SK-N-SH treated with all-trans-retinoic acid at 6 μM for 48 hours (cell line): ENCODE measurements at regions not wholly inside any gene's neighbourhood (a gene's known extent, or its start where the extent isn't known, plus 50 kb on each side); places are given as distances from the start of the nearest gene placed in this dataset.

ENCODE experiments used
- ATAC-seq: fragments of 200-7000 bp; cut with Tn5 transposase; 3 replicates; pipeline ENCODE4 v1.9.1; 2020; ENCODE audit warnings: mild to moderate bottlenecking, moderate library complexity
- ARNTL ChIP-seq: fragments of 450-650 bp; formaldehyde crosslinking; IDR thresholded peaks from 2 replicates; pipeline ENCODE4 v1.5.0; 2020; ENCODE audit warnings: low read depth, mild to moderate bottlenecking, moderate library complexity, borderline replicate concordance
- BACH2 ChIP-seq: fragments of 250-450 bp; sonication (Bioruptor Pico); IDR thresholded peaks from 2 replicates; pipeline ENCODE4 v1.9.0; 2021; ENCODE audit warnings: mild to moderate bottlenecking, borderline replicate concordance
- CSDC2 ChIP-seq: fragments of 250-450 bp; sonication (Bioruptor Pico); IDR thresholded peaks from 2 replicates; pipeline ENCODE4 v1.5.0; 2020; ENCODE audit warnings: mild to moderate bottlenecking, moderate library complexity
- CSRNP3 ChIP-seq: fragments of 250-450 bp; sonication (Bioruptor Pico); IDR thresholded peaks from 2 replicates; pipeline ENCODE4 v1.5.1; 2021; ENCODE audit warnings: mild to moderate bottlenecking, moderate library complexity
- GLIS3 ChIP-seq: fragments of 250-450 bp; sonication (Bioruptor Pico); IDR thresholded peaks from 2 replicates; pipeline ENCODE4 v1.5.0; 2020; ENCODE audit warnings: mild to moderate bottlenecking, moderate library complexity
- ISL1 ChIP-seq: fragments of 250-450 bp; sonication (Bioruptor Pico); IDR thresholded peaks from 2 replicates; pipeline ENCODE4 v2.1.2; 2022; ENCODE audit warnings: mild to moderate bottlenecking, moderate library complexity
- OSR1 ChIP-seq: fragments of 250-450 bp; sonication (Bioruptor Pico); IDR thresholded peaks from 2 replicates; pipeline ENCODE4 v1.8.0; 2022; ENCODE audit warnings: moderate library complexity, mild to moderate bottlenecking, inconsistent platforms
- POU6F1 ChIP-seq: fragments of 250-450 bp; sonication (Bioruptor Pico); IDR thresholded peaks from 2 replicates; pipeline ENCODE4 v1.8.0; 2021; ENCODE audit warnings: low read depth, mild to moderate bottlenecking, moderate library complexity, borderline replicate concordance
- SNAI2 ChIP-seq: fragments of 250-450 bp; sonication (Bioruptor Pico); IDR thresholded peaks from 2 replicates; pipeline ENCODE4 v1.5.0; 2020; ENCODE audit warnings: mild to moderate bottlenecking, moderate library complexity
- TCF4 ChIP-seq: fragments of 250-450 bp; sonication (Bioruptor Pico); IDR thresholded peaks from 2 replicates; pipeline ENCODE4 v1.8.0; 2021; ENCODE audit warnings: mild to moderate bottlenecking, moderate library complexity, borderline replicate concordance
- TSHZ2 ChIP-seq: fragments of 250-450 bp; sonication (Bioruptor Pico); IDR thresholded peaks from 2 replicates; pipeline ENCODE4 v1.5.0; 2020; ENCODE audit warnings: mild to moderate bottlenecking, moderate library complexity
- ZFP3 ChIP-seq: fragments of 250-450 bp; sonication (Bioruptor Pico); IDR thresholded peaks from 2 replicates; pipeline ENCODE4 v1.5.0; 2020; ENCODE audit warnings: mild to moderate bottlenecking, moderate library complexity
- ZFP30 ChIP-seq: fragments of 450-650 bp; formaldehyde crosslinking; IDR thresholded peaks from 2 replicates; pipeline ENCODE4 v1.5.0; 2022; ENCODE audit warnings: mild to moderate bottlenecking, moderate library complexity
- ZNF565 ChIP-seq: fragments of 450-650 bp; formaldehyde crosslinking; conservative IDR thresholded peaks from 2 replicates; pipeline ENCODE4 v1.5.0; 2020; ENCODE audit warnings: low read depth, mild to moderate bottlenecking, moderate library complexity
- ZNF70 ChIP-seq: fragments of 450-650 bp; formaldehyde crosslinking; IDR thresholded peaks from 2 replicates; pipeline ENCODE4 v1.5.0; 2020; ENCODE audit warnings: mild to moderate bottlenecking, moderate library complexity
- ZNF8 ChIP-seq: fragments of 450-650 bp; formaldehyde crosslinking; IDR thresholded peaks from 2 replicates; pipeline ENCODE4 v1.5.0; 2020; ENCODE audit warnings: mild to moderate bottlenecking, moderate library complexity
- TF ChIP-seq, protein P1 (sequence below): fragments of 250-450 bp; sonication (Bioruptor Pico); IDR thresholded peaks from 2 replicates; pipeline ENCODE4 v1.8.0; 2020; ENCODE audit warnings: mild to moderate bottlenecking, moderate library complexity, borderline replicate concordance
- TF ChIP-seq, protein P2 (sequence below): fragments of 250-450 bp; sonication (Bioruptor Pico); IDR thresholded peaks from 2 replicates; pipeline ENCODE4 v1.5.1; 2020; ENCODE audit warnings: low read depth, mild to moderate bottlenecking, moderate library complexity

DNA sequence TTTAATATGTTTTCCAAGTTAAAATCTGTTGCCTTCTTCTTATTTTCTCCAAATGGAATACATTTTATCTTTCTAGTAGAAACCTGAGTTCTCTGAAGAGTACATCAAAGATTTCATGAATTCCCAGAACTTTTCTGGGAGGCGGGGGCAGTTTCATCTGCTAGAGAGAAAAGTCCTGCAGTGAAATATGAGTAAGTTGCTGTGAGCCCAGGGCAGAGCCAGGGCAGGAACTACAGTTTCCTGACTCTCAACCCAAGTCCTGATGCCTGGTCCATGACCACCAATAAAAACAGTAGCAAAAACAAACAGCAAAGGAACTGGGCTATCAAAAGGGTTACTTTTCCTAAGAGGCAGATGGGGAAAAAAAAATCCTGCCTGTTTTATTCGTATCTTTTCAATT, 239.4 kb upstream of the CTSO start:
- ATAC-seq, result peak; percentile 69
- TF ChIP-seq ISL1 (no peak), POU6F1 (no peak), CSRNP3 (no peak), ZFP30 (CRISPR knock-in tag) (no peak), OSR1 (CRISPR knock-in tag) (no peak)
- TF ChIP-seq, all 23 proteins: peak for 0

DNA sequence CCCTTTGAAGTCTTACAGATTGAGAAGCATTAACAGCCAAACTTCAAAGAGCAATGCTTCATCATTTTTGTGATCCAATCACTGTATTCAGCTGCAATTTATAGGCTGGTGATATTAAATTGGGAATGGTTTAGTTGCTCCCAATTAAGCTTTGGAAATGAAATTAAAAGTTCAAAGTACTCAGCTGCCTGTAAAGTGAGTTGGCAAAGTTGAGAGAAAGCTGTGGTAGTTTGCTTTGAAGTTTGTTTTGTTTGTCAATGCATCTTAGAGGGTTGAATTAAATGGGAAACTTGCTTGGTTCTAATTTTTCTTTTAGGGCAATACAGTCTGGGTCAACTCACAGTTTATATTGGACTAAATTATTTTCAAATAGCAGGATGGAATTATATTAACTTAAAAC, 238.4 kb upstream of the CTSO start:
- ATAC-seq, result no peak
- TF ChIP-seq SNAI2 (CRISPR knock-in tag) (no peak), TCF4 (no peak), BACH2 (CRISPR knock-in tag) (no peak), ISL1 (no peak), ZFP30 (CRISPR knock-in tag) (no peak), TSHZ2 (CRISPR knock-in tag) (no peak), ZFP3 (no peak), OSR1 (CRISPR knock-in tag) (no peak), ZNF8 (CRISPR knock-in tag) (no peak), ZNF70 (CRISPR knock-in tag) (no peak), ZNF565 (no peak), CSDC2 (CRISPR knock-in tag) (no peak), POU6F1 (no peak), CSRNP3 (no peak), GLIS3 (CRISPR knock-in tag) (no peak), ARNTL (no peak)
- TF ChIP-seq, protein P1, sequence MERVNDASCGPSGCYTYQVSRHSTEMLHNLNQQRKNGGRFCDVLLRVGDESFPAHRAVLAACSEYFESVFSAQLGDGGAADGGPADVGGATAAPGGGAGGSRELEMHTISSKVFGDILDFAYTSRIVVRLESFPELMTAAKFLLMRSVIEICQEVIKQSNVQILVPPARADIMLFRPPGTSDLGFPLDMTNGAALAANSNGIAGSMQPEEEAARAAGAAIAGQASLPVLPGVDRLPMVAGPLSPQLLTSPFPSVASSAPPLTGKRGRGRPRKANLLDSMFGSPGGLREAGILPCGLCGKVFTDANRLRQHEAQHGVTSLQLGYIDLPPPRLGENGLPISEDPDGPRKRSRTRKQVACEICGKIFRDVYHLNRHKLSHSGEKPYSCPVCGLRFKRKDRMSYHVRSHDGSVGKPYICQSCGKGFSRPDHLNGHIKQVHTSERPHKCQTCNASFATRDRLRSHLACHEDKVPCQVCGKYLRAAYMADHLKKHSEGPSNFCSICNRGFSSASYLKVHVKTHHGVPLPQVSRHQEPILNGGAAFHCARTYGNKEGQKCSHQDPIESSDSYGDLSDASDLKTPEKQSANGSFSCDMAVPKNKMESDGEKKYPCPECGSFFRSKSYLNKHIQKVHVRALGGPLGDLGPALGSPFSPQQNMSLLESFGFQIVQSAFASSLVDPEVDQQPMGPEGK (CRISPR knock-in tag), result no peak
- TF ChIP-seq, protein P2, sequence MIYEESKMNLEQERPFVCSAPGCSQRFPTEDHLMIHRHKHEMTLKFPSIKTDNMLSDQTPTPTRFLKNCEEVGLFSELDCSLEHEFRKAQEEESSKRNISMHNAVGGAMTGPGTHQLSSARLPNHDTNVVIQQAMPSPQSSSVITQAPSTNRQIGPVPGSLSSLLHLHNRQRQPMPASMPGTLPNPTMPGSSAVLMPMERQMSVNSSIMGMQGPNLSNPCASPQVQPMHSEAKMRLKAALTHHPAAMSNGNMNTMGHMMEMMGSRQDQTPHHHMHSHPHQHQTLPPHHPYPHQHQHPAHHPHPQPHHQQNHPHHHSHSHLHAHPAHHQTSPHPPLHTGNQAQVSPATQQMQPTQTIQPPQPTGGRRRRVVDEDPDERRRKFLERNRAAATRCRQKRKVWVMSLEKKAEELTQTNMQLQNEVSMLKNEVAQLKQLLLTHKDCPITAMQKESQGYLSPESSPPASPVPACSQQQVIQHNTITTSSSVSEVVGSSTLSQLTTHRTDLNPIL (CRISPR knock-in tag), result no peak
